Nucleus accumbens (tissue), 56 donors: ENCODE measurements at regions not wholly inside any gene's neighbourhood (a gene's known extent, or its start where the extent isn't known, plus 50 kb on each side); places are given as distances from the start of the nearest gene placed in this dataset.
"Not testable (repeated sequence)": the region's sequence is repeated elsewhere in the genome, so short reads cannot be mapped to it uniquely, and the experiment has no call there.

Source experiments
- DNase-seq, 56 donors: peaks; one replicate each; lab custom pipeline; 2025; lab: John Stamatoyannopoulos, UW

- no peak for DNase-seq
Observed at GRCh38 chr2:12010779-12011178, 264.3 kb downstream of the LPIN1 start.

GRCh38 chr2:12014088-12014960 is 267.9 kb downstream of the LPIN1 start:
- no peak for DNase-seq

- DNase-seq: no peak
Observed at GRCh38 chr2:12017499-12018157, 271.2 kb downstream of the LPIN1 start.

- not testable (repeated sequence) for DNase-seq
Observed at GRCh38 chr2:12018726-12019125, 272.3 kb downstream of the LPIN1 start.

GRCh38 chr2:12020833-12021469 is 274.5 kb downstream of the LPIN1 start:
- DNase-seq: no peak

GRCh38 chr2:12024197-12024907 is 277.9 kb downstream of the LPIN1 start:
- DNase-seq: not testable (repeated sequence)

GRCh38 chr2:12027136-12027535 is 280.7 kb downstream of the LPIN1 start:
- no peak for DNase-seq

GRCh38 chr2:12031866-12032265 is 285.4 kb downstream of the LPIN1 start:
- DNase-seq: no peak

GRCh38 chr2:12032398-12032797 is 286.0 kb downstream of the LPIN1 start:
- no peak for DNase-seq

- DNase-seq: no peak
Observed at GRCh38 chr2:12032975-12033374, 286.5 kb downstream of the LPIN1 start.

- DNase-seq: no peak
Observed at GRCh38 chr2:12033494-12033893, 287.1 kb downstream of the LPIN1 start.

GRCh38 chr2:12034382-12034781 is 287.9 kb downstream of the LPIN1 start:
- no peak for DNase-seq

- no peak for DNase-seq
Observed at GRCh38 chr2:12035029-12035720, 288.7 kb downstream of the LPIN1 start.

- no peak for DNase-seq
Observed at GRCh38 chr2:12035956-12036639, 289.7 kb downstream of the LPIN1 start.

- no peak for DNase-seq
Observed at GRCh38 chr2:12036640-12036983, 290.2 kb downstream of the LPIN1 start.

- no peak for DNase-seq
Observed at GRCh38 chr2:12037301-12037700, 290.9 kb downstream of the LPIN1 start.

GRCh38 chr2:12041236-12041635 is 294.8 kb downstream of the LPIN1 start:
- no peak for DNase-seq

GRCh38 chr2:12043131-12043530 is 296.7 kb downstream of the LPIN1 start:
- DNase-seq: no peak

- no peak for DNase-seq
Observed at GRCh38 chr2:12044857-12045256, 298.4 kb downstream of the LPIN1 start.

GRCh38 chr2:12045864-12046291 is 299.4 kb downstream of the LPIN1 start:
- no peak for DNase-seq
